ENCODE measurements at regions not wholly inside any gene's neighbourhood (a gene's known extent, or its start where the extent isn't known, plus 50 kb on each side); places are given as distances from the start of the nearest gene placed in this dataset.

DNA sequence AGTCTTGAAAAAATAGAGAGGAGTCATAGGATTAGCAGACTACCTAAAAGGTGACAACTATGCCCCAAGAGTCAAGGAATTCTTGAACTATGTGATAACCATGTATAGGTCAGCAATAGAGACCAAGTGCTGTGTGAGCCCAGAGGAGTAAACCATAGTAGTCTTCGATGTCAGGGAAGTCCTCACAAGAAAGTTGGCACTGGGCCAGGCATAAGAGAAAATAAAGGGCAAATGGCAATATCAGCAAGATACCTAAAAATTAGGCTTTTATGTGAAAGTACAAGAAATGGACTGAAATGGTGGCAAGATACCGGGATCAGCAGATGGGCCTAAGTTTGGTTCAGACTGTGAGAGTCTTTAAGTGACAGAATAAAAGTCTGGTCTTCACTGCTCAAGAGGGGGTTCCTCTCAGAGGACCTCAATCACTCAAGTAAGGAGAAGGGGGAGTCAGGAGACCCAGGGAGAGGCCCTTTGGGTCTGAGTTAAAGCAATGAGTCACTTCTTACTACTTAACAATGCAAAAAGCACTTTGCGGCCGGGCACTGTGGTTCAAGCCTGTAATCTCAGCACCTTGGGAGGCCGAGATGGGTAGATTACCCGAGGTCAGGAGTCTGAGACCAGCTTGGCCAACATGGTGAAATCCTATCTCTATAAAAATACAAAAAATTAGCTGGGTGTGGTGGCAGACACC is 95.0 kb downstream of the TEX35 start:
- peak; percentile 14 for DNase-seq (ENCODE audit: low spot score)

DNA sequence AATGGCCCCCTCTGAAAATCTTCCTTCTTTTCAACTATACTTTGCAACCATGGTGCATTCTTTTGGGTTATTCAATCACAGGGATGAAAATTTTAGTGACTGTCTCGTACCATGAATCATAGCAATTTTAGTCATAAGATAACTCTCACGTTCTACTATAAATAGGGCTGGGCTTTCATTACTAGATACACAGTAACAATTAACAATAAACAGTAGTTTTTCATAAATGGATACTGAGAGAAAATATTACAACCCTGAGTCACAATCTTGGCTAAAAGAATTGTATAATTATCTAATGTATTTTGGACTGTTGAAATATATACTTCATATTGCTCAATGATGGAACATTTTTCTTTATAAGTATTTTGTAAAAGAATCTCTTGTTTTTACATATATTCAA is 96.1 kb downstream of the TEX35 start:
- no peak for DNase-seq (ENCODE audit: low spot score)

DNA sequence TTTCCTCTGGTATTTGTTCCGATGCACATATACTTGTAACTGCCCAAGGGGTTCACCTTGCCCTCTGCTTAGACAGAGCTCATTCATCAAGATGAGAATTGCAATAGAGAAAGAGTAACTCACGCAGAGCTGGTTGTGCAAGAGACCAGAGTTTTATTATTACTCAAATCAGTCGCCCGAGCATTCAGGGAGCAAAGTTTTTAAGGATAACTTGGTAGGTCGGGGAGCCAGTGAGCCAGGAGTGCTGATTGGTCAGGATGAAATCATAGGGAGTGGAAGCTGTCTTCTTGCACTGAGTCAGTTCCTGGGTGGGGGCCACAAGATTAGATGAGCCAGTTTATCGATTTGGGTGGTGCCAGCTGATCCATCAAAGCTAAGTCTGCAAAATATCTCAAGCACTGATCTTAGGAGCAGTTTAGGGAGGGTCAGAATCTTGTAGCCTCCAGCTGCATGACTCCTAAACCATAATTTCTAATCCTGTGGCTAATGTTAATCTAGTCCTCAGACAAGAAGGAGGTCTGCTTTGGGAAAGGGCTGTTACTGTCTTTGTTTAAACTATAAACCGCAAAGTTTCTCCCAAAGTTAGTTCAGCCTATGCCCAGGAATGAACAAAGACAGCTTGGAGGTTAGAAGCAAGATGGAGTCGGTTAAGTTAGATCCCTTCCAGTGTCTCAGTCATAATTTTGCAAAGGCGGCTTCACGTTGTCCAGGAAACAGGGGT is 97.9 kb downstream of the TEX35 start:
- peak; percentile 60 for DNase-seq (ENCODE audit: low spot score)

DNA sequence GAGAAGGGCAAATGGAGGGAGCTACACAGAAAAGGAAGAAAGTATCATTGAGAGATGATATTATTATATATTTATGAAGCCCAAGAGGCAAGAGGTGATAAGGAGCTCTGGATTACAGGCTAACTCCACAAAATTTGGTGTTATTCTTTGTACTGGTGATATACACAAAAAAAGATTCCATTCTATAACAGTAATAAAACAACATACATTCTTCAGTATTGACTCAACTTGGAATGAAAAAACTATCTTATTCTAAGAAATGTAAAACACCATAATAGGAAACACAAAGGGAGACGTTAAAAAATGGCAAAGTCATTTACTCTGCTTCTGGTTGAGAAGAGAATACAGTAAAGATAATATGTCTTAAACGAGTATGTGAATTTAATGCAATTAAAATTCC is 99.4 kb downstream of the TEX35 start:
- peak; percentile 16 for DNase-seq (ENCODE audit: low spot score)

DNA sequence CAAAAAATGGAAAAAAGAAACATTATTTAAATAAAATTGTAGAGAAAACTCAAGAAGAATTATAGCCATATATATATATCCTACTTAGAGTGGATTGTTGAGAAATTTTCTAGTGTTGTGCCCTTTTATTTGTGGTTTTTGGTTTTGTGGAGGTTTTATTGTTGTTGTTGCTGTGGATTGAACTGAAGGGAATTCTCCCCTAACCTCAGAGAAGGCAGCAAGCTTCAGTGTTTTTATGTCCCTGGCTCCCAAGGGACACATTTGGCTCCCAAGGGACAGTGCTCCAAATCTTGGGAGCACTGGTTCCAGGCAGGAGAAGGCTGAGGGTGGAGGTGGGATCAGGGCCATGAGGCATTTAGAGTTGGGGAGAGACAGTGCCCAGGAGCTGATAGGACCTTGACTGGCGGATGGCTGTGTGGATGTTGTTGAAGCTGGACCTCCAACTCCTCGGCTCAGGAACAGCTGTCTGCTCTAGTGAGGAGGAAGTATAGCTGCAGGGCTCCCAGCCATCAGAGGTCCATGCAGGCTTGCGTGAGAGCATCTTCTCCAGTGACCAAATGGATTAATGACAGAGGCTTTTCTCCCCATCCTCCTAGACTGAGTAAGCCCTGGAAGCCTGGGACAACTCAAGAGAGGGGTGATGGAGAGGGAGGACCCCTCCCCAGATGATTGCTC is 100.5 kb downstream of the TEX35 start:
- peak; percentile 12 for DNase-seq (ENCODE audit: low spot score)

DNA sequence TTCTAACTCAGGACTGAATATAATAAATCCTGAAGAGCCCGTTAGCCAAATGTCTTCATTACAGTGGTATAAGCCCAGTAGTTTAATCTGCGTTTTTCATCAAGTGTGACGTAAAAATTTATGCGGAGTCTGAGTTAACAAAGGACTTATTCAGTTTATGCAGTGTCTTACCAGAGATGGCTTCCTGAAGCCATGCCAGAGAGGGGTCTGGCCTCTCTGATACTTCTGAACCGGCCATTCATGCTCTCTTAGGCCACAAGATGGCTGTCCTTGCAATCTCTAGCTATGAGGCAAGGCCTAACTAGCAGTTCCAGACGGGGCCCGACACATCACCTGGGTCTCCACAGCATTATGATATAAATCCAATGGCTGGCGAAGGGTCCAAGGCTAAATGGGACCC is 101.4 kb downstream of the TEX35 start:
- DNase-seq (ENCODE audit: low spot score), result no peak

DNA sequence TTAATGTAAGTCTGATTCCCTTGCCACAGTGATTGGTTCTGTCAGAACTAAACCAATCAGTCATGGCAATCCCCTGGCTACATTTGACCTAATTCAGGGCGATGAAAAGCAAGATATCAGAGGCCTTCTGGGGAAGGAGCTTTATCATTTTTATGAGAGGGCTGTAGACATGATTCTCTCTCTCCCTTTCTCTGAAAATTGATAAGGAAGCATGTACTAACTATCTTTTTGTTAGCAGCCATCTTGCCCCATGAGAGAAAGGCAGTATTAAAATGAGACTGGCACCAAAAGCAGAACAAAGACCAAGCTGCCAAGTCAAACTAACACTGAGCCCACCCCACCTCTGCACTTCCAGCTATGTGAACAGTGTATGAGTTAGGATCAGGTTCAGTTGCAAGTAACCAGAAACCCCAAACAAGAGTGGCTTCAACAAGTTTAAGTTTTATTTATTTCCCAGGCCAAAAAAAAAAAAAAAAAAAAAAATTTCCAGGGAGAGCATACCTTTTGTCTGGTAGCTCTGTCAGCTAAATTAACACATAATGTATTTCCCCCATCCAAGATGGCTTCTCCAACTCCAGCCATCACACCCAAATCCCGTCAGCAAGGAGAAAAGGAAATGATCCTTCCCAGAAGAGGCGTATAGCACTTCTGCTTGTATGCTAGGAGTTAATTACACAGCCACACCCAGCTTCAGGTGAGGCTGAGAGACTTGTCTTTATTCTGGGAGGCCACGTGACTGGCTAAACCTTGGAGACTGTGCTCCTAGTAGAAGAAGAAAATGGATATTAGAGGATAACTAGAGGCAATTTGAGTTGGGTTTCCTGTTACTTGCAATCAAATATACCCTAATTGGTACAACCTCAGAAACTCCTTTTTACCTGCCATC is 105.8 kb upstream of the RALGPS2 start:
- DNase-seq (ENCODE audit: low spot score), result no peak

DNA sequence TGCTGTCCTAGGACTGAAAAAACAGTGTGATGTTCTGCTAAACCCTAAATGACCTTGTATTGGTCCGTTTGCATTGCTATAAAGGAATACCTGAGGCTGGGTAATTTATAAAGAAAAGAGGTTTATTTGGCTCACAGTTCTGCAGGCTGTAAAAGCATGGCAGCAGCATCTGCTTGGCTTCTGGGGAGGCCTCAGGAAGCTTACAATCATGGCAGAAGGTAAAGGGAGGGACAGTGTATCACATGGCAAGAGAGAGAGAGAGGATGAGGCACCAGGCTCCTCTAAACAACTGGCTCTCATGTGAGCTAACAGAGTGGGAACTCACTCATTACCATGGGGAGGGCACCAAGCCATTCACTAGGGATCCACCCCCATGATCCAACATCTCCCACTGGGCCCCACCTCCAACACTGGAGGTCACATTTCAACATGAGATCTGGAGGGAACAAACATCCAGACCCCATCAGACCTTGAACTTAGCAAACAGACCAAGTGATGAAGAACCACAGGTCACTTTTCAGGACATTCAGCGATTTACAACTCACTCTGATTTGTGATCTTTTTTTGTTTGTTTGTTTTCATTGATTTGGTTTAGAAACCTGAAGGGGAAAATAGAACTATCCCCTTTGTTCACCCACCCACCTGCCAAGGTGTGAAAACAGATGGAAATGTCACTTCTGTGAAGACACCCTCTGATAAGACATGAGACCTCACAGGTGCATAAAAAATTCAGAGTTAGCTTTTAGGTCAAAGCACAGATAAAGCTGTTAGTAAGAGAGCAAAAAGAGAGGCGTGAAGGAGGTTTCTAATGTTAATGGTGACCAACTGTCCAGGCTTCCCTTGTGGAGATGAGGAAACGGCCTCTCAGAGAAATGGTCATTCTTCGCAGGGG is 104.2 kb upstream of the RALGPS2 start:
- no peak for DNase-seq (ENCODE audit: low spot score)

DNA sequence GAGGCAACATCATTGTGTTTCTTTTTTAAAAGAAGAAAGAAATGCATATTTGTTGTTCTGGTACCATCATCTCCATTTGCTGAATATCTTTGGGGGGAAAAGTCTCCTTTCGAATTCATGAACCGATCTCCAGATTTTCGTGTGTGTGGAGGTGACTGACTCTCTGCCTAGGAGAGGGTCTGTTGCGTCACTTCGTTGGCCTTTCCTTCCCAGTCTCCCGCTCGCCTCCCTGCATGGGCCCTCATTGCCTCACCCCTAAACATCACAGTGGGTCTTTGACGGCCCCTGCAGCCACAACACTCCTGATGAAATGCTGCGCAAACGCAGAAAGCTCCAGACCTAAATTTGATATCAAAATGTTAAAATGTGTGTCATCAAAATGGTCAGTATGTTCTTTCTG is 103.2 kb upstream of the RALGPS2 start:
- DNase-seq (ENCODE audit: low spot score), result no peak

DNA sequence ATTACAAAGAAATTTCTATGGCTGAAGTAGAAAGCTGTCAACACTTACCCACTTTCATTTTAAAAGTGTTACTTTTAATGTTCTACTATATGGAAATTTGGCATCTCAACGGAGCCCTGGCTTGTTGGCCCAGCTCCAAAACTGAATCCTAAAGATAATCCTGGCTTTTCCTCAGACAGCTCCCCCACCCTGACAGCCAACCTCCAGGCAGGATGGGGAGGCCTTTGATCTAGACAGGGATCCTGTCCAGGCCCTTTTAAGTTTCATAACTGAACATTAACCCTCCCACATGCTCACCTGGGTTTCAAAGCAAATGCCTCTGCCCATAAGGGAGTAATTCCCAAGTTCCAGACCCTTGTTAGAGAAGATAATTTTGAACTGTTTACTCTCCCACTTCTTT is 99.3 kb upstream of the RALGPS2 start:
- DNase-seq (ENCODE audit: low spot score), result no peak

DNA sequence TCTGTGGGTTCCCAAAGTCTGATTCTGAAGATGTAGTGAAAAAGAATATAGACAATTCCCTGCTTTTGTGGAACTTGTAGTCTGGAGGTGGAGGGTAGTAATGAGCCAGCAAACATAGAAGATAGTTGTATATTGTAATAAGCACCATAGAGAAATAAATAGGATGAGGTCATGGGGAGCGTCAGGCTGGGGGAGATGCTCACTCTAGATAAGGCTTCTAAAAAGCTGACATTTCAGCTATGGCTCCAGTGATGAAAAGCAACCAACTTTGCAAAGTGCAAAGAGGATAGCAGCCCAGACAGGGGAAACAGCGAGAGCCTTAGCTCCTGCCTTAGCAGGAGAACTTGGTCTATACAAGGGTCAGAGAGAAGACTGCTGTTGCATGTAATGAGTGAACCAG is 98.0 kb upstream of the RALGPS2 start:
- no peak for DNase-seq (ENCODE audit: low spot score)

DNA sequence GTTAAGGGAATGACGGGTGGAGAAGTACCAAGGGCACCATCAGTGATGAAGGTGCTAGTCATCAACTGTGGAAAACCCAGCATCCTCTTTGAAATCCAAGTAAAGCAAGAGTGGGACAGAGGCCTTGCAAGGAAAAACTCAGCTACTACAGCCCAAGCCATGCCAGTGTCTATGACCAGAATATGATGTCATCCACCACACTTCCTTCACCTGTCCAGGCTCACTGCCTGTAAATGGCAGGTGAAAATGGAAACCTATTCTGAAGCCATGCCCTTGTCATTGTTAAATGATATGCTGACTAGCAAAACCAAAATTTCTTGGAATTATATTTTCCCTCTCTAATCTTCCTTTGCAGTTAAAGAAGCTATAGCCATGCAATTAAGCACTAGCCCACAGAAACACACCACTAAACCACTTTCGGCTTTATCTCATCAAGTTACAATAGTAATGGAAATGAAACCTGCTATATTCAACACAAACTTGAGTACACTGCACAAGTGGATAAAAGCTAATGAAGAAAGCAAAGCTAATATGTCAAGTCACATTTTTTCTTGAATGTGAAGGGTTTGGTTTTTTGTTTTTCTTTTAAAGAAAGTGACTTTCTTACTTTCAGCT is 96.3 kb upstream of the RALGPS2 start:
- no peak for DNase-seq (ENCODE audit: low spot score)

DNA sequence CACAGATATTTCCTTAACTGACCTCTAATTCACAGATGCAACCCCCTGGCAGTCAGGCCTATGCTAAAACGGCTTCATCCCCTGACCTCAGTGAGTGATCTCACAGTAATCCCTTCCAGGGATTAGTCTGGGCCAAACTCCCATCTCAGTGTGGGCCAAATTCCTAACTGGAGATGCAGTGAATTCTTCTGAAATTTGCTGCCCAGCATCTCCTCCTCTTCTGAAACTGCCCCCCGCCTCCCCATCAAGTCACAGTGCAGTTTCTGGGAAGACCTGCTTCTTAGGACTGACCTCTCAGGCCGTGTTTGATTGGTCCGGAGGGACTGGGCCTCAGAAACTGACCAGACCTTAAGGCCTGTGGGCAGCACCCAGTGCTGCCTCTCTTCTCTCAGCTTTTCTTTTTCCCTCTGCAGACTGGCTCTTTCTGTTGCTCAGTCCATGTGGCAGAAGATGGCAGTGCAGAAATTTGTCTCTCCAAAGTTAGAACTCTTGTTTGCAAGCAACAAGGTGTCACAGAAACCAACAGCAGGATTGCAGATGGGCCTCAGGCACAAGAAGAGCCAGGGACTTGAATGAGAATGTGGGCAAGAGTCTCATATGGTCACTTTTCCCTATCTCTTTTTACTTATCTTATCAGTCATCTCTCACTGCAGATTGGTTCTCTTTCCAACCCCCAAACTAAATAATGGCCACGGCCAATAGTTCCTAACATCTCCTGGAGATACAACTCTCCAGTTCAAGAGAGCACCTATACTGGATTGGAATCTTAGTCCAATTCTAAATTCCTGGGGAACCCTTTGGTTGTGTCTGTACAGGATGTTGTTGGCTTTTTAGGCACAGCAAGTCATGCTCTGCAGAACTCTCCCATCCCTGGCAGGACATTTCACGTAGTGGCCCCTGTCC is 95.5 kb upstream of the RALGPS2 start:
- no peak for DNase-seq (ENCODE audit: low spot score)

DNA sequence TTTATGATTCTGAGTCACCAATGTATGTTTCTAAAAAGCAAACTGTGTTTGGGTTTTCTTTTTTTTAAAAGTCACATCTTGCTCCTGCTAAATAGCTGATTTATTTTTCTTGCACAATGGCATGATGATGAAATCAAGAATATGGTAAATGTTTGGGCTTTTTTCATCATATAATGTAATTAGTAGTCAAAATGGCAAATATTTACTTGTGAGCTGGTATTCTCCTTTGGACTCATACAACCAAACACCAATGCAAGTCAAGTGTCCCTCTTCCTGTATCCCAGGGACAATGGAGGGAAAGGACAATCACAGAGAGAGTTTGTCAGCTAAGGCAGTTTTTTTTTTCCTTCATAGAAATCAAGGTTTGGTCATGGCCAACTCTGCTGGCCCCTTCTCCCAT is 94.6 kb upstream of the RALGPS2 start:
- DNase-seq (ENCODE audit: low spot score), result no peak

DNA sequence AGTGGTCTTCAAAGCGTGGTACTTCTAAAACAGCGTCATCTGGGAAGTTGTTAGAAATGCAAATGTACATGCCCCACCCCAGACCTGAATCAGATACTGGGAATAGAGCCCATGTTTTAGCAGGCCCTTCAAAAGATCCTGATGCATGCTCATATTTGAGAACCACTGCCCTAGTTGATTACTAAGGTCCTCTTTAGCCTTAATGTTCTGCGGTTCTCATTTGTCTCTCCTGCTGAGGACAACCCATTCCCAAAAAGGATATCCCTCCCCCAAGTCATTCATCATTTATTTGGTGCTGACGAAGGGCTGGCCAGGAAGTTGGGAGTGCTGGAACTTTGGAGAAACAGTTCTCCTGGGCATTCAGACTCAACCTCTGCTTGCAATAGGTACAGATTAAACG is 92.4 kb upstream of the RALGPS2 start:
- no peak for DNase-seq (ENCODE audit: low spot score)

DNA sequence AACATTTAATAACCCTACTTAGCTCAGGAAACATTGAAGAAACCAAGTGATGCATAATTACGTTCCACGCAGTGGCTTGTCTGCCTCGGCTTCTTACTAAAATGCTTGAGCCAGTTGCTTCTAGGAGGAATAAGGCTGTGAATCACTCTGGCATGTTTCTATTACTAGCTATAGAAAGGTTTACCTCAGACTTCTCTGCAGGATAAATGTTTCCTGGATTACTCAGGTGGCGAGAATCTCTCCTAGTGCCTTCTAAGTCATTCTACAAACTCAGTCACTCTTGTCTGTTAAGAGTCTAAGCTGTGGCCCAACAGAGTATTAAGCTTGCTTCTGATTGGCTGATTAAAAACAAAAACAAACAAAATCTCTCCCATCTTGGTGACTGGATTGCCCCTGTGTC is 92.0 kb upstream of the RALGPS2 start:
- peak; percentile 12 for DNase-seq (ENCODE audit: low spot score)

DNA sequence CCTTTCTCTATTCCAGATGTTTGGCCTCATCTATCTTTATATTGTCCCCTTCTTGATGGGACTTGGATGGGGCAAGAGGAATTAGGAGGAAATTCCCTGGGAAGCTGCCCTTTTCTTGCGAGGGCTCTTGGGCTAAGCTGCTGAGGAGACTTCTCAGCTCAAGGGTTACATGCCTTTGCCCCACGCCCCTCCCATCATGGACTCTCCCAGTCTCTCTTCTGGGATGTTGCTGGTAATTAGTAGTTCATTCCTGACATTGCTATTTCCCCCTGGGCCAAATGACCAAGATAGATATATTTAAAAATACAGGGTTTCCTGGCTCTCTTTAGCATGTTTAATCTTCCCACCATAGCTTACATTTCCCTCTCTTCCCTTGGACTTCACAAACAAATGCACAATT is 90.6 kb upstream of the RALGPS2 start:
- no peak for DNase-seq (ENCODE audit: low spot score)

DNA sequence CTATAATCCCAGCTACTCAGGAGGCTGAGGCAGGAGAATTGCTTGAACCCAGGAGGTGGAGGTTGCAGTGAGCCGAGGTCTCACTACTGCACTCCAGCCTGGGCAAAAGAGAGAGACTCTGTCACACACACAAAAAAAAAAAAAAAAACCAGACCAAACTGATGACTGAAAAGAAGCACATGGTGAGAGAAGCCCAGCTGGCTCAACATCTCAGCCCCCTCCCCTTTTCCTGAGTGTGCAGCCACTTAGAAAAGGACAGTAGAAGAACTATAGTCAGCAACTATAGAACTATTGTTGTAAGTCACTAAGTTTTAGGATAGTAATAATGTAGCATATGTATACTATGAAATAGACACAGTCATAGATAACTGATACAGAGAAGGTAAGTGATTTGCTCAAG is 87.2 kb upstream of the RALGPS2 start:
- no peak for DNase-seq (ENCODE audit: low spot score)

DNA sequence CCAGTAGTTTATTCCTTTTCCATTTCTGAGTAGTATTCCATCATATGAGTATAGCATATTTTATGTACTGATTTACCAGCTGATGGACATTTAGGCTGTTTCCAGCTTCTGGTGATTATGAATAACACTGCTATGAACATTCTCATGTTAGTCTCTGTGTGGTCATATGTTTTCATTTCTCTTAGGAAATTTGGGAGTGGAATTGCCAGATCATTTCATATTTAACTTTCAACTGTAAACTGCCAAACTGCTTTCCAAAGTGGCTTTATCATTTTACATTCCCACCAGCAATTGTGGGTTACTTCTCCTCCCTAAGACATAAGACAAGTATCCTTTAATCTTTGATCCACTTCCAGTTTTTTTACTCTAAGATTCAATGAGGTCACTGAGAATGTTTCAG is 85.7 kb upstream of the RALGPS2 start:
- no peak for DNase-seq (ENCODE audit: low spot score)

DNA sequence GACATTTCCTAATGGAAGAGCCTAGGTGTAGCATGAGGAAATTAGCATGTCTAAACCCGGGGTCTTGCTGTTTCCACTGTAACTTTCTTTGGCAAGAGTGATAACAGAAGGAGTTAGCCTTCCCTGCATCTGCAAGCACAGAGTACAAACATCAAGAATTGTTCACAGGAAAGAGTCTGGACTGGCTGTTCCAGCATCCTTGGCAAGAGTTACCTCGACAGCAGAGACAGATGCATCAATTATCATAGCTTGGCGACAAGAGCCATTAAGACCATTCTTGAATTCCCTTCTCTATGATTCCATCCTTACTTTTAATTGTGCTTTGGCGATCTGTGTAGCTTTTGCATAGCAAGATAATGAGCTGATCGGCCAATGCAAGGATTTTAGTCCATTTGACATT is 82.8 kb upstream of the RALGPS2 start:
- no peak for DNase-seq (ENCODE audit: low spot score)

Measured in H4 (cell line).